H1 (cell line): ENCODE measurements at regions not wholly inside any gene's neighbourhood (a gene's known extent, or its start where the extent isn't known, plus 50 kb on each side); places are given as distances from the start of the nearest gene placed in this dataset.

Source experiments
- CHD7 ChIP-seq: fragments of 300-600 bp; sonication (generic); IDR thresholded peaks from 2 replicates; pipeline ENCODE4 v1.7.1; 2012; ENCODE audit warnings: low read length, moderate library complexity, mild to moderate bottlenecking, inconsistent platforms; ENCODE audit not compliant: insufficient replicate concordance
- CTCF ChIP-seq, 3 experiments: IDR thresholded peaks; 1 replicate in 2 of 3; 2 replicates in 1 of 3; pipeline versions ENCODE4 v1.5.1 to v1.6.1; 2011; ENCODE audit warnings: low read length in 3 of 3, mild to moderate bottlenecking in 3 of 3, inconsistent platforms in 2 of 3, low read depth in 1 of 3, moderate library complexity in 1 of 3; ENCODE audit not compliant: insufficient read depth in 1 of 3; ENCODE audit errors: control extremely low read depth in 1 of 3
- KDM4A ChIP-seq: IDR thresholded peaks from one replicate; pipeline ENCODE4 v1.7.1; 2012; ENCODE audit warnings: low read depth, mild to moderate bottlenecking, moderate library complexity, low read length, inconsistent platforms; ENCODE audit not compliant: severe bottlenecking
- NANOG ChIP-seq: IDR thresholded peaks from 2 replicates; pipeline ENCODE4 v1.6.1; 2011; ENCODE audit warnings: low read length, low read depth, mild to moderate bottlenecking, inconsistent platforms; ENCODE audit not compliant: insufficient read depth, poor library complexity, severe bottlenecking
- SIN3A ChIP-seq, 2 experiments: IDR thresholded peaks in 1 of 2; conservative IDR thresholded peaks in 1 of 2; 2 replicates each; pipeline ENCODE4 v1.6.1; 2011 to 2012; ENCODE audit warnings: low read length in 2 of 2, improper control_type of control experiment in 1 of 2, low read depth in 1 of 2, mild to moderate bottlenecking in 1 of 2
- SIX5 ChIP-seq: IDR thresholded peaks from 2 replicates; pipeline ENCODE4 v1.6.1; 2011; ENCODE audit warnings: mild to moderate bottlenecking, low read depth, low read length
- SUZ12 ChIP-seq: fragments of 200-600 bp; sonication (generic); IDR thresholded peaks from 2 replicates; pipeline ENCODE4 v1.6.1; 2012; ENCODE audit warnings: mild to moderate bottlenecking, inconsistent platforms, low read length, moderate library complexity, mixed read lengths

GRCh38 chr13:106696140-106696539 is 128.2 kb upstream of the ARGLU1 start (continued):
- TF ChIP-seq CHD7 (no peak), SIN3A (conservative IDR thresholded peaks at IDR 0.05 in 1 of 2, IDR thresholded peaks at IDR 0.05 in 1 of 2; ENCODE audit: low read depth in 1 of 2, low read length in 2 of 2) (no peak), NANOG (no peak), SIX5 (no peak), SUZ12 (no peak), CTCF (IDR thresholded peaks at IDR 0.05; ENCODE audit: control extremely low read depth in 1 of 3, insufficient read depth in 1 of 3, low read depth in 1 of 3, low read length in 3 of 3) (no peak), KDM4A (no peak)
